Right kidney (tissue), 1 donor: ENCODE measurements at regions not wholly inside any gene's neighbourhood (a gene's known extent, or its start where the extent isn't known, plus 50 kb on each side); places are given as distances from the start of the nearest gene placed in this dataset.
"Not testable (repeated sequence)": the region's sequence is repeated elsewhere in the genome, so short reads cannot be mapped to it uniquely, and the experiment has no call there.

Source experiments
- DNase-seq: peaks from one replicate; pipeline ENCODE4 v3.0.0-alpha.2; 2016

- no peak for DNase-seq
These were observed 187.6 kb downstream of the TUBA3C start for GRCh38 chr13:18993884-18994660.

- DNase-seq, result no peak
These were observed 188.8 kb downstream of the TUBA3C start for GRCh38 chr13:18992791-18993190.

GRCh38 chr13:18991060-18991459, 190.6 kb downstream of the TUBA3C start:
- no peak for DNase-seq

- no peak for DNase-seq
These were observed 203.2 kb downstream of the TUBA3C start for GRCh38 chr13:18978447-18978846.

- DNase-seq, result no peak
These were observed 203.8 kb downstream of the TUBA3C start for GRCh38 chr13:18977857-18978256.

- no peak for DNase-seq
These were observed 209.9 kb downstream of the TUBA3C start for GRCh38 chr13:18971576-18972219.

- no peak for DNase-seq
These were observed 216.2 kb downstream of the TUBA3C start for GRCh38 chr13:18965347-18965855.

GRCh38 chr13:18964942-18965341, 216.7 kb downstream of the TUBA3C start:
- DNase-seq, result no peak

GRCh38 chr13:18963684-18964083, 217.9 kb downstream of the TUBA3C start:
- DNase-seq, result not testable (repeated sequence)

- DNase-seq, result no peak
These were observed 219.4 kb downstream of the TUBA3C start for GRCh38 chr13:18962168-18962734.

- no peak for DNase-seq
These were observed 220.1 kb downstream of the TUBA3C start for GRCh38 chr13:18961383-18962117.

GRCh38 chr13:18960637-18961227, 220.9 kb downstream of the TUBA3C start:
- DNase-seq, result no peak

GRCh38 chr13:18959996-18960395, 221.6 kb downstream of the TUBA3C start:
- no peak for DNase-seq

- no peak for DNase-seq
These were observed 222.4 kb downstream of the TUBA3C start for GRCh38 chr13:18959229-18959628.

GRCh38 chr13:18956473-18957078, 225.0 kb downstream of the TUBA3C start:
- no peak for DNase-seq

- no peak for DNase-seq
These were observed 227.4 kb downstream of the TUBA3C start for GRCh38 chr13:18954254-18954653.

GRCh38 chr13:18953139-18953930, 228.3 kb downstream of the TUBA3C start:
- no peak for DNase-seq

GRCh38 chr13:18952225-18953016, 229.2 kb downstream of the TUBA3C start:
- DNase-seq, result no peak

GRCh38 chr13:18951412-18951811, 230.2 kb downstream of the TUBA3C start:
- no peak for DNase-seq

GRCh38 chr13:18949970-18950369, 231.7 kb downstream of the TUBA3C start:
- DNase-seq, result no peak
